ENCODE measurements at regions not wholly inside any gene's neighbourhood (a gene's known extent, or its start where the extent isn't known, plus 50 kb on each side); places are given as distances from the start of the nearest gene placed in this dataset.

DNA sequence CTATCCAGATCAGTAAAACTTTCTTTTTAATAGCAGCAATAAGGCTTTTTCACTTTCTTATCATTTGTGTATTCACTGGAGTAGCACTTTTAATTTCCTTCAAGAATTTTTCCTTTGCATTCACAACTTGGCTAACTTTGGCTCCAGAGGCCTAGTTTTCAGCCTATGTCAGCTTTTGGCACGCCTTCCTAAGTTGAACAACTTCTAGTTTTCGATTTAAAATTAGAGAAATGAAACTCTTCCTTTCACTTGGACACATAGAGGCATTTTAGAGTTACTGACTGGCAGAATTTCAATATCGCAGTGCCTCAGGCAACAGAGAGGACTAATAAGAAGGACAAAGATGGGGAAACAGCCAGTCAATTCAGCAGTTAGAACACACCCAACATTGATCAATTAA is 577.4 kb downstream of the DSC3 start:
- TF ChIP-seq, protein P1, sequence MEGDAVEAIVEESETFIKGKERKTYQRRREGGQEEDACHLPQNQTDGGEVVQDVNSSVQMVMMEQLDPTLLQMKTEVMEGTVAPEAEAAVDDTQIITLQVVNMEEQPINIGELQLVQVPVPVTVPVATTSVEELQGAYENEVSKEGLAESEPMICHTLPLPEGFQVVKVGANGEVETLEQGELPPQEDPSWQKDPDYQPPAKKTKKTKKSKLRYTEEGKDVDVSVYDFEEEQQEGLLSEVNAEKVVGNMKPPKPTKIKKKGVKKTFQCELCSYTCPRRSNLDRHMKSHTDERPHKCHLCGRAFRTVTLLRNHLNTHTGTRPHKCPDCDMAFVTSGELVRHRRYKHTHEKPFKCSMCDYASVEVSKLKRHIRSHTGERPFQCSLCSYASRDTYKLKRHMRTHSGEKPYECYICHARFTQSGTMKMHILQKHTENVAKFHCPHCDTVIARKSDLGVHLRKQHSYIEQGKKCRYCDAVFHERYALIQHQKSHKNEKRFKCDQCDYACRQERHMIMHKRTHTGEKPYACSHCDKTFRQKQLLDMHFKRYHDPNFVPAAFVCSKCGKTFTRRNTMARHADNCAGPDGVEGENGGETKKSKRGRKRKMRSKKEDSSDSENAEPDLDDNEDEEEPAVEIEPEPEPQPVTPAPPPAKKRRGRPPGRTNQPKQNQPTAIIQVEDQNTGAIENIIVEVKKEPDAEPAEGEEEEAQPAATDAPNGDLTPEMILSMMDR (IDR thresholded peaks at IDR 0.05): no peak

DNA sequence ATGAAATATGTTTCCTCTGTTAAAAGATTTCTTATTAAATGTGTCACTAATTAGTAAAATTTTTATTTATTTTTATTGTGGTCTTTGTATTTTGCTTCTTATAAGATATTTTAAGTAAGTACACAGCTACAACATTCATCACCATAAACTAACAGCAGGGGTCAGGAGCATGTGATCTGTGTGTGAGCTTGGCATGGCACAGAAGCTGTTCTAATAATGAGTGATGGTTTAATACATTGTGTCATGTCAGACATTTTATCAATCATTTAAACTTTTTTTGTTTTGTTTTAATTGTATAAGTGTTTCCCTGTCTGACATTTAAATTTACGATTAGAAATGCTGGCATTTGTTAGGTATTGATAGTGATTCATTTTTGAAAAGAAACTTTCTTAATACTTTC is 585.4 kb downstream of the DSC3 start:
- TF ChIP-seq, protein P1 (IDR thresholded peaks at IDR 0.05): no peak

DNA sequence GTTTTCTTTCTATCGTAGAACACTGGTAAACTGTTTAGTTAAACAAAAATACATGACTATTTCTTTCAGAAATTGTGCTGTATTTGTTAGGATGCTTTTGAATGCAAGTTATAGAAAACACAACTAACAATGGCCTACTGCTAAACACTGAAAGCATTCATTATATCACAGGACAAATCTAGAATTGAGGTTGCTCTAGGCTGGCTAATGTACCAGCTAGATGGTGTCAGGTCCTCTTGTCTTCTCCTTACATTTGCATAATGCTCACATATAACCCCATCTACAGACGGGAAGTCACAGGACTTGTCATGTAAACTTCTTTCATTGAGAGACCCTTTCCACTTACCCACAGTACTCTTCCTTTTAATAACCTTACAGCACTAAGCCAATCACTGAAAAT is 586.8 kb downstream of the DSC3 start:
- TF ChIP-seq, protein P1 (IDR thresholded peaks at IDR 0.05): no peak

DNA sequence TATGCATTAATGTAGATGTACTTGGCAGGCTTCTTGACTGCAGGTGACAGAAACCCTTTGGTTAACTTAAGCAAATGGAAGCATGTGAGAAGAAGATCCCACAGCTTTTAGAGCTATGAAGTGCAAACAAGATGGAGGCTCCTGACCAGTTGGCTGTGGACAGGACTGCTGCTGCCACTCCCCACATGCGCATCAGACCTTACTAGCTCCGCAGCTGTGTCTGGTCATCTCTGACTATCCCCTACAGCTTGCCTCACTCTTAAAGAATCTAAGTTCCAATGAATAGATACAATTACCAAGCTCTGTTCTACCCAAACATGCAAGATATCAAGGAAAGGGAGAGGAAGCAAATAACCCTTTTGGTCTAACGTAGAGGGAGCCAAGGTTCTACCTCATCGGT is 587.6 kb downstream of the DSC3 start:
- TF ChIP-seq, protein P1 (IDR thresholded peaks at IDR 0.05): no peak

DNA sequence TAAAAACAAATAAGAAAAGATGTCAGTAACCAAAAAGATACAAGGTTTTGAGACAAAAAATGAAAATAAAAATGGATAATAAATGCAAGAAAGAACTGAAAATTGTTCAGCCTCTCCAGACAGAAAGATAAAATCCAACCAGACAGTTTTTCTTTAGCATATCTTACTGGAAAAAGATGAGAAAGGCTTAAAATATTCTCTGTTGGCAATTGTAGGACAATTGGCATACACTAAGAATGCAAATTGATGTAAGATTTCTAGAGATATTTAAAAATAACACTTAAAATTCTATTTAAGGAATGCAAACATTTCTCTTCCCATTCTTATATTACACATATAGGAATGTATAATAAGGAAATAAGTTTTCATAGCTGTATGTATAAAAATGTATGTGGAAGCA is 590.6 kb downstream of the DSC3 start:
- TF ChIP-seq, protein P1 (IDR thresholded peaks at IDR 0.05): no peak

DNA sequence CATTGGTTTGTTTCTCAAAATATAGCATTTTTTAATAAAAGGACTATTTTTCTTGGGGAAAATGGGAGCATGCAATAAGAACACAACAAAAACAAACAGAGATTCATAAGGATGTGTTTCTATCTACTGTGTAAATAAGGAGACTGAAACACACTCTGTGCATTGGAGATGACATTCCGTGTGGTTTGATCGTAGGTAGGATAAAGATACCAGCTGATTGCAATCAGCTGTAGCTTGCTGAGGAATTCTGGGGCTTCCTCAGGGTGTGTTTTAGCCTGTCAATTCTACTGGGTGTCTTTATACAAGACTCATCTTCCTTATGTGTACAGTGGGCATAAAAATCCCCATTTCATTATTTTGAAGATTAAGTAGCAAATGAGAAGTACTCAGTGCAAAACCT is 591.6 kb downstream of the DSC3 start:
- TF ChIP-seq, protein P1 (IDR thresholded peaks at IDR 0.05): no peak

DNA sequence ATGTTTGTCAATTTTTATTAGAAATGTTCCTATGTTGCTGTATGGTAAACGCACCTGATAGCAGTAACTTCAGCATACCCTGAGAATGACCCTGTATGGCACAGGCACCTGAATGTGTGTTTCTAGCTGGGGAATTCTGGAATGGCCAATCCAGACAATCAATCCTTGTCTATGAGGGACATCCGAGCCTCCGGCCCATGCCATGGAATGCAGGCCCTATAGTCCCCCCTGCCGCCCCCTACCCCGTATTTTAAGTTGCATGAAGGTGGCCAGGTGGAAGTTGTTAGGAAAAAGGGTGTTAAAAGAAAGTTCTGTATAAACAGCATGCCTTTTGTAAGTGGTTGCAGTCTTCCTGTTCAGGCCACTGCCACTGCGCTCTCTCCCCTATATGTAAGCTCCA is 595.9 kb downstream of the DSC3 start:
- TF ChIP-seq, protein P1 (IDR thresholded peaks at IDR 0.05): no peak

DNA sequence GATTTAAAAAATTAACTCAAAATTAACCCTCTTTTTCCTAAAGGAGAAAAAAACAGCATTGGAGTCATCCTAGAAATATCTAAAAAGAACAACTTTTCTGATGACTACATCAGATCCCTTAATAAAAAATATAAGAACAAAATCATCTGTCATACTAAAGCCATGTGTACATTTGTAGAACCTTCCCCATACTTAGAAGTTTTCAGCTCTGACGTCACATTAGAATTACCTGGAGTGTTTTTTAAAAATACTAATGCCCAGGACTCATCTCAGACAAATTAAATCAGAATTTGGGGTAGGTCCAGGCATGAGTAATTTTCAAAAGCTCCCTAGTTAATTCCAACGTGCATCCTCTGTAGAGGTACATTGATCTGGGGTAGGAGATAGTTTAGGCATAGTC is 598.0 kb downstream of the DSC3 start:
- TF ChIP-seq, protein P1 (IDR thresholded peaks at IDR 0.05): no peak
